Fibroblast of lung (primary cell): ENCODE measurements at regions not wholly inside any gene's neighbourhood (a gene's known extent, or its start where the extent isn't known, plus 50 kb on each side); places are given as distances from the start of the nearest gene placed in this dataset.

Source experiments
- DNase-seq, 2 donors: peaks; one replicate each; pipeline versions ENCODE4 v3.0.0 to v3.0.0-alpha.2; 2010; ENCODE audit warnings: low read depth in 2 of 2
- H2AFZ ChIP-seq: 2 replicates; pipeline ENCODE4 v1.5.1; 2012; ENCODE audit warnings: low read length, control low read depth, inconsistent platforms
- H3K27ac ChIP-seq: 2 replicates; pipeline ENCODE4 v1.5.1; 2011; ENCODE audit warnings: low read length, control low read depth; ENCODE audit not compliant: insufficient read depth
- H3K27me3 ChIP-seq: 2 replicates; pipeline ENCODE4 v1.5.1; 2011; ENCODE audit warnings: mild to moderate bottlenecking, low read length; ENCODE audit not compliant: control insufficient read depth, insufficient read depth
- H3K36me3 ChIP-seq: 2 replicates; pipeline ENCODE4 v1.5.1; 2011; ENCODE audit warnings: low read length; ENCODE audit not compliant: control insufficient read depth, insufficient read depth
- H3K4me1 ChIP-seq: 2 replicates; pipeline ENCODE4 v1.5.1; 2011; ENCODE audit warnings: low read length; ENCODE audit not compliant: control insufficient read depth, insufficient read depth; ENCODE audit errors: extremely low read depth
- H3K4me2 ChIP-seq: 2 replicates; pipeline ENCODE4 v1.5.1; 2011; ENCODE audit warnings: low read length, control low read depth; ENCODE audit not compliant: insufficient read depth; ENCODE audit errors: extremely low read depth
- H3K4me3 ChIP-seq, 4 experiments: fragments of 200-600 bp in 1 of 4; sonication (generic) in 1 of 4; replicated peaks in 1 of 4; 2 replicates each; pipeline ENCODE4 v1.5.1; 2011 to 2016; ENCODE audit warnings: low read length in 4 of 4, low read depth in 3 of 4, mild to moderate bottlenecking in 3 of 4, control low read depth in 2 of 4, inconsistent platforms in 1 of 4, mixed read lengths in 1 of 4; ENCODE audit not compliant: insufficient read depth in 1 of 4; ENCODE audit errors: control extremely low read depth in 1 of 4
- H3K79me2 ChIP-seq: 2 replicates; pipeline ENCODE4 v1.5.1; 2012; ENCODE audit warnings: mild to moderate bottlenecking, low read length, inconsistent platforms; ENCODE audit not compliant: control insufficient read depth, insufficient read depth
- H3K9ac ChIP-seq: 2 replicates; pipeline ENCODE4 v1.5.1; 2011; ENCODE audit warnings: mild to moderate bottlenecking, low read length, control low read depth; ENCODE audit not compliant: insufficient read depth
- H3K9me3 ChIP-seq: 2 replicates; pipeline ENCODE4 v1.5.1; 2012; ENCODE audit warnings: low read depth, low read length; ENCODE audit not compliant: control insufficient read depth, insufficient read depth
- H4K20me1 ChIP-seq: 2 replicates; pipeline ENCODE4 v1.5.1; 2011; ENCODE audit warnings: low read length; ENCODE audit not compliant: control insufficient read depth, insufficient read depth; ENCODE audit errors: extremely low read depth
- CTCF ChIP-seq, 2 donors: IDR thresholded peaks in 1 of 2; conservative IDR thresholded peaks in 1 of 2; 1 replicate in 1 of 2; 2 replicates in 1 of 2; pipeline ENCODE4 v1.5.1; 2011 to 2012; ENCODE audit warnings: low read length in 2 of 2, control low read depth in 1 of 2, inconsistent platforms in 1 of 2, low read depth in 1 of 2, mild to moderate bottlenecking in 1 of 2
- EZH2 ChIP-seq: IDR thresholded peaks from 2 replicates; pipeline ENCODE4 v1.5.1; 2012; ENCODE audit warnings: low read length, control low read depth, mild to moderate bottlenecking; ENCODE audit errors: missing control alignments

GRCh38 chr15:39053480-39053879 lies 488.9 kb upstream of the RASGRP1 start:
- H4K20me1 ChIP-seq: no peaks in the 10 kb centered on the region
- no peak overlapping the region for H3K27ac ChIP-seq
- no peaks in the 10 kb centered on the region for H3K79me2 ChIP-seq
- H3K27me3 ChIP-seq: no peaks in the 10 kb centered on the region
- no peak for TF ChIP-seq CTCF (conservative IDR thresholded peaks at IDR 0.05 in 1 of 2, IDR thresholded peaks at IDR 0.05 in 1 of 2; ENCODE audit: low read depth in 1 of 2, low read length in 2 of 2)
- TF ChIP-seq EZH2: no peak
- no peak overlapping the region for H2AFZ ChIP-seq
- no peaks in the 10 kb centered on the region for H3K4me1 ChIP-seq
- DNase-seq: no peak
- H3K4me3 ChIP-seq: no peak overlapping the region
- H3K4me2 ChIP-seq: no peak overlapping the region
- no peaks in the 10 kb centered on the region for H3K9me3 ChIP-seq
- no peaks in the 10 kb centered on the region for H3K36me3 ChIP-seq
- H3K9ac ChIP-seq: no peak overlapping the region

GRCh38 chr15:39054128-39054732 lies 489.6 kb upstream of the RASGRP1 start:
- Histone ChIP-seq H3K9me3 (no peaks in the 10 kb centered on the region), H3K27me3 (no peaks in the 10 kb centered on the region), H3K4me2 (no peak overlapping the region), H3K79me2 (no peaks in the 10 kb centered on the region), H3K36me3 (no peaks in the 10 kb centered on the region), H4K20me1 (no peaks in the 10 kb centered on the region), H3K27ac (no peak overlapping the region), H3K4me3 (no peak overlapping the region), H3K4me1 (no peaks in the 10 kb centered on the region), H3K9ac (no peak overlapping the region), H2AFZ (no peak overlapping the region)
- no peak for DNase-seq
- no peak for TF ChIP-seq CTCF (conservative IDR thresholded peaks at IDR 0.05 in 1 of 2, IDR thresholded peaks at IDR 0.05 in 1 of 2; ENCODE audit: low read depth in 1 of 2, low read length in 2 of 2)
- TF ChIP-seq EZH2: no peak

- DNase-seq: peak in 1 of 2 donors; percentile 53
- TF ChIP-seq CTCF (conservative IDR thresholded peaks at IDR 0.05 in 1 of 2, IDR thresholded peaks at IDR 0.05 in 1 of 2; ENCODE audit: low read depth in 1 of 2, low read length in 2 of 2) (no peak), EZH2 (no peak)
Measured at GRCh38 chr15:39056357-39056756, 491.7 kb upstream of the RASGRP1 start.

More at GRCh38 chr15:39056357-39056756, 491.7 kb upstream of the RASGRP1 start:
- H3K27me3 ChIP-seq: no peaks in the 10 kb centered on the region
- no peak overlapping the region for H3K4me3 ChIP-seq
- H3K79me2 ChIP-seq: no peaks in the 10 kb centered on the region
- no peak overlapping the region for H3K4me2 ChIP-seq
- no peak overlapping the region for H3K9ac ChIP-seq
- no peaks in the 10 kb centered on the region for H3K36me3 ChIP-seq
- no peak overlapping the region for H2AFZ ChIP-seq
- H3K27ac ChIP-seq: no peak overlapping the region
- no peaks in the 10 kb centered on the region for H3K9me3 ChIP-seq
- no peaks in the 10 kb centered on the region for H4K20me1 ChIP-seq
- no peaks in the 10 kb centered on the region for H3K4me1 ChIP-seq
